GM12801 (cell line): ENCODE measurements at regions not wholly inside any gene's neighbourhood (a gene's known extent, or its start where the extent isn't known, plus 50 kb on each side); places are given as distances from the start of the nearest gene placed in this dataset.

ENCODE experiments used
- TF ChIP-seq, protein P1 (sequence below): IDR thresholded peaks from one replicate; pipeline ENCODE4 v1.5.1; 2011; ENCODE audit warnings: control low read depth; ENCODE audit not compliant: insufficient read length; ENCODE audit errors: extremely low read depth

DNA sequence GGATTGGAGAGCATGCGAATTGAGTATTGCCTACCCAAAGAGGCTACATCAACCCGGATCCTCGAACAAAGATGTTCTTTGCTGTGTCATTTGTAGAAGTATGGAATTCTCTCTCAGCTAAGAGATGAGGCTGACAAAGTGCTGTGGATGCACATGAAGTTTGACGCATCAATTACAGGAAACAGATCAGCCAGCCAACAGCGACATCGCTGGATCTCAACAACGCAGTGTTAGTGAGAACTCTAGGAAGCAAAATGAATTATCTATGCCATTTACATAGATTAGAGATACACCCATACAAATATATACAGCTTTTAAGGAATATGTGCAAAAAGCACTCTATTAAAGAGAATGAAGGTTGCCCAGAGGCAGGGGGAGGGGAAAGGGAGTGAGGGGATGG is 160.6 kb upstream of the RGMA start:
- TF ChIP-seq, protein P1, sequence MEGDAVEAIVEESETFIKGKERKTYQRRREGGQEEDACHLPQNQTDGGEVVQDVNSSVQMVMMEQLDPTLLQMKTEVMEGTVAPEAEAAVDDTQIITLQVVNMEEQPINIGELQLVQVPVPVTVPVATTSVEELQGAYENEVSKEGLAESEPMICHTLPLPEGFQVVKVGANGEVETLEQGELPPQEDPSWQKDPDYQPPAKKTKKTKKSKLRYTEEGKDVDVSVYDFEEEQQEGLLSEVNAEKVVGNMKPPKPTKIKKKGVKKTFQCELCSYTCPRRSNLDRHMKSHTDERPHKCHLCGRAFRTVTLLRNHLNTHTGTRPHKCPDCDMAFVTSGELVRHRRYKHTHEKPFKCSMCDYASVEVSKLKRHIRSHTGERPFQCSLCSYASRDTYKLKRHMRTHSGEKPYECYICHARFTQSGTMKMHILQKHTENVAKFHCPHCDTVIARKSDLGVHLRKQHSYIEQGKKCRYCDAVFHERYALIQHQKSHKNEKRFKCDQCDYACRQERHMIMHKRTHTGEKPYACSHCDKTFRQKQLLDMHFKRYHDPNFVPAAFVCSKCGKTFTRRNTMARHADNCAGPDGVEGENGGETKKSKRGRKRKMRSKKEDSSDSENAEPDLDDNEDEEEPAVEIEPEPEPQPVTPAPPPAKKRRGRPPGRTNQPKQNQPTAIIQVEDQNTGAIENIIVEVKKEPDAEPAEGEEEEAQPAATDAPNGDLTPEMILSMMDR = no peak

DNA sequence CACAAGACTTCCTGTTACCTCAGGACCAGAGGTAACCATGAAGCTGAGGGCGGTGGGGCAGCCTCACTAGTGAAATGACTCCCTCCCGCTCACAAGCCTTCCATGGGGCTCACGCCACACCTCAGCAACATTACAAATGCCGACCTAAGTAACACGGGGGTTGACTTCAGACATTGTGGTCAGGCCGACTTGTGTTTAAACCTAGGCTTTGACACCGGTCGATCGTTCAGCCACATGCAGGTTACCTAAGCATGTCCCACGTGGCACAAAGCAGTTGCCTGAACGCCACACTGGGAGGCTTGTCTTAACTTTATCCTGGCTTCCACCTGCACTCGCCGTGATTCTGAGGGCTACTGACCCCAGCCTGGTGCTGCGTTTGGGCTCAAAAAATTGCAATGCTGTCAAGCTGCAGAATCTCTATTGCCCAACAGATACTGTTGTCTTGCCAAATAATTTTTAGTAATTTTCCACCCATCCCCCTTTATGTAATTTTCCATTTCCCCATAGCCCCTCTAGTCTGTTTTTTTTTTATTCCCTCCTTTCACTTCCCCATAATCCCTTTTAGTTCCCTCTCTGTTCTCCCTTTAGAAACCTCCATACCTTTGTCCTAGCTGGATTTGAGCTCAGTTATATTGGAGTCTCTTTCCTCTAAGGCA is 158.6 kb upstream of the RGMA start:
- TF ChIP-seq, protein P1 = no peak

DNA sequence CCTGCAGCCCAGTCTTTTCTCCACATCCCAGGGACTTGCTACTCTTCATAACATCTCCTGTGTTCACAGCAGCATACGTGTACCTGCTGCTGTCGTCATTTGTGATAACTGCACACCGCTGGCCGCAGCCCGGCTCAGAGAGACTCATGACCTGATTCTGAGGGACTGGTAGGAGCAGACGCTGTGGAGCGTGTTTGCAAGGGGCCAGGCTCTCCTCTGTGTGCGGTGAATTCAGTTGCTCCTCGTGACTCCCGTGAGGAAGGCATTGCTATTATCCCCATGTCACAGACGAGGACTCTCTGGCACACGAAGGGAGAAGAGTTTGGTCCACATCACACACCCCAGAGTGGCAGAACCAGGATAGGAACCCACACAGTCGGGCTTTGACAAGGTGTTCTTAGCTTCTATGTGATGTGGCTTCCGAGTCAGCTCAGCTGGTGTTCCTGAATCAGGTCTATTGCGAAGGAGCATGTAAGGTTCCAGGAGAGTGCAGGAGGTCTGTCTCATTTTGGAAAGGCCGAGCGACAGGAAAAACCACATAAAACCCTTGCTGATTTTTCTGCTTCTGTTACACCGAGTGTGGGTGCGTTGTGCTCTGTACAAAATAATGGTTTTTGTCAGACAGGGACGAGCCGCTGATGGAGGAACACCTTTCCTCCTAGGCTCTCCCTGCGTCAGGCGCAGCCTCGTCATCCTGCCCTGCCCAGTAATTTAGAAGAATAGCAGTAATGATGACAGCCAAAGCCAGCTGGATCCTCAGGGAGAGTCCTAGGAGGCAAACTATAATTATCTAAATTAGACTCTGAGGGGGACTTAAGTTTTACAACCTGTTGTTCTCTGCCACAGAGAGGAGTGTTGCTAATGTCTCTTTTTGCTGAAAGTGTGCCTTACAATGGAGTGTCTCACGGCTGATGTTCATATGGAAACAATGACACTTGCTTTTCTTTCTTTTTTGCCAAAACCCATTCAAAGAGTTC is 157.5 kb upstream of the RGMA start:
- TF ChIP-seq, protein P1 = no peak

DNA sequence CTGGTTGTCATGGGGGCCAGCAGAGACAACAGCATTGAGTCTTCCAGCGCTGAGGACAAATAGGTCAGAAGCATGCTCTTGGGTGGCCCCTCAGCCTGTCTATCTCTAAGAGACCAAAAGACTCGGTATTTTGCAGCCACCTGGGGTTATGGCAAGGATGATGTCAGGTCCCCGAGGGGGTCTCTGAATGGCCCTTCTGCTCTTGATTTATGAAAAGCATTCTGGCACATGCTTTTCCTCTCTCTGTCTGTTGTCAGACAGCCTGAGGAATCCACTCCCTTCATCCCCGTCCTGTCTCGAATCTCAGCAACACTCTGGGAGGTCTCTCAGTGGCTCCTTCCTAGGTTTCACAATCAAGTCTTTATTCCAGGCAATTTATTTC is 156.6 kb upstream of the RGMA start:
- TF ChIP-seq, protein P1 = no peak

DNA sequence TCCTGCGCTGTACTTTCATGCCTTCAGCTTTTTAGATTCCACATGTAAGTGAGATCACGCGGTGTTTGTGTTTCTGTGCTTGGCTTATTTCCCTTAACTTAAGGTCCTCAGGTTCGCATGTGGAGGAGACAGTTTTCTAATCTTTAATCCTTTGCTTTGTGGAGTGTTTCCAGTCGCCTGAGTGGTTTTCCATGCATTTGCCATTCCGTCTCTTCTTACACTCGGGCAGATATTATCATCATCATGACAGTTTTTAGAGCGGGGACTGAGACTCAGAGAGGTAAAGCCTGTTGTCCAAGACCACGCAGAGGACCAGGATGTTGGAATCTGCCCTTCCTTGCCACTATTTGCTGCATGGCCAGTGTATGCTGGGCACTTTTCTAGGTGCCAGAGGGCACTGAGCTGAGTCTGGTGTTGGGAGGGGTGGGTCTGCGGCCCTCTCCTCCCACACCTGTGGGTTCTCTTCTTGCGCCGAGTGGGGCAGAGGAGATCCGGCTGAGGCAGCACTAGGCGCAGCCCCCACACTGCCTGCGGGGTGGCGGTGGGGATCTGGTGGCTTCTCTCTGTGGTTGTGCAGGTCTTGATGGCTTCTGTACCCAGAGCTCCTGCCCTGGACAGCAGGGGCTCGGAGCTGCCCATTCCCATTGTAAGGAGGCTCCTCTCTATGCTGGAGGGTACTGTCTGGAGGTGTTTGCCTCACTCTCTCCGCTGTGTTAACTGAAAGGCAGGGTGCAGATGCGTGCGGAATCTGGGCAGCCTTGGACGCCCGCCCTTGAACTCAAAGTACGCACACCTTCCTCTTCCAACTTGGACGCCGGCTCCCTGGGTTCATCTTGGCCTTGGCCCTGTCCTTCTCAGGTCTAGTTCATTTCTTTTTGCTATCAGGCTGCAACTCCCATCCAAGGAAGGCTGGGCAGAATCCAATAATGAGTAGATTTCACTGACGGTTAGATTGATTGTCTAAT is 156.0 kb upstream of the RGMA start:
- TF ChIP-seq, protein P1 = no peak

DNA sequence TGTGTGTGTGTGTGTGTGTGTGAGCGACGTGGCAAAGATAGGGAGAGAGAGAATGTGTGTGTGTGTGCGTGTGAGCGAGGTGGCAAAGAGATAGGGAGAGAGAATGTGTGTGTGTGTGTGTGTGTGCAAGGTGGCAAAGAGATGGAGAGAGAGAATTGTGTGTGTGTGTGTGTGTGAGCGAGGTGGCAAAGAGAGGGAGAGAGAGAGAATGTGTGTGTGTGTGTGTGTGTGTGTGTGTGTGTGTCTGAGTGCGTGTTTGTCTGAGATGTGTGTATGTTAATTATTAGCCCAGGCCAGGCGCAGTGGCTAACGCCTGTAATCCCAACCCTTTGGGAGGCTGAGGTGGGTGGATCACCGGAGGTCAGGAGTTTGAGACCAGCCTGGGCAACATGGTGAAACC is 154.6 kb upstream of the RGMA start:
- TF ChIP-seq, protein P1 = no peak
